NCI-H748 (cell line): ENCODE measurements at regions not wholly inside any gene's neighbourhood (a gene's known extent, or its start where the extent isn't known, plus 50 kb on each side); places are given as distances from the start of the nearest gene placed in this dataset.
A peak's percentile ranks its signal among the peaks of the same experiment; 100 is the strongest.

ENCODE experiments used
- DNase-seq: peaks from one replicate; lab custom pipeline; 2025; ENCODE audit not compliant: unreplicated experiment; lab: John Stamatoyannopoulos, UW

GRCh38 chr13:103236213-103236612 lies 170.0 kb upstream of the SLC10A2 start:
- peak; percentile 3 for DNase-seq

GRCh38 chr13:103229674-103230073 lies 163.5 kb upstream of the SLC10A2 start:
- no peak for DNase-seq

- DNase-seq: no peak
Observed at GRCh38 chr13:103224804-103225203, 158.6 kb upstream of the SLC10A2 start.

- DNase-seq: no peak
Observed at GRCh38 chr13:103222683-103223082, 156.5 kb upstream of the SLC10A2 start.

- DNase-seq: no peak
Observed at GRCh38 chr13:103218253-103218652, 152.0 kb upstream of the SLC10A2 start.

GRCh38 chr13:103213152-103213551 lies 146.9 kb upstream of the SLC10A2 start:
- DNase-seq: no peak

- DNase-seq: no peak
Observed at GRCh38 chr13:103210348-103210747, 144.1 kb upstream of the SLC10A2 start.

GRCh38 chr13:103203735-103204330 lies 137.6 kb upstream of the SLC10A2 start:
- no peak for DNase-seq

GRCh38 chr13:103200118-103200885 lies 134.1 kb upstream of the SLC10A2 start:
- no peak for DNase-seq

GRCh38 chr13:103199380-103200088 lies 133.3 kb upstream of the SLC10A2 start:
- DNase-seq: no peak

GRCh38 chr13:103196356-103196755 lies 130.1 kb upstream of the SLC10A2 start:
- no peak for DNase-seq

- DNase-seq: no peak
Observed at GRCh38 chr13:103195762-103196161, 129.5 kb upstream of the SLC10A2 start.

GRCh38 chr13:103194871-103195270 lies 128.7 kb upstream of the SLC10A2 start:
- no peak for DNase-seq

GRCh38 chr13:103192511-103193135 lies 126.4 kb upstream of the SLC10A2 start:
- no peak for DNase-seq

- no peak for DNase-seq
Observed at GRCh38 chr13:103190841-103191240, 124.6 kb upstream of the SLC10A2 start.

GRCh38 chr13:103188713-103189326 lies 122.6 kb upstream of the SLC10A2 start:
- DNase-seq: peak; percentile 33

- DNase-seq: peak; percentile 13
Observed at GRCh38 chr13:103187721-103188156, 121.5 kb upstream of the SLC10A2 start.

- no peak for DNase-seq
Observed at GRCh38 chr13:103184413-103184812, 118.2 kb upstream of the SLC10A2 start.

GRCh38 chr13:103178986-103179943 lies 113.0 kb upstream of the SLC10A2 start:
- no peak for DNase-seq

GRCh38 chr13:103174966-103175365 lies 108.7 kb upstream of the SLC10A2 start:
- no peak for DNase-seq
